Progenitor cell of endocrine pancreas (in vitro differentiated cells): ENCODE measurements at regions not wholly inside any gene's neighbourhood (a gene's known extent, or its start where the extent isn't known, plus 50 kb on each side); places are given as distances from the start of the nearest gene placed in this dataset.

Source experiments
- DNase-seq: peaks from one replicate; pipeline ENCODE4 v3.0.0; 2021; ENCODE audit warnings: low spot score; ENCODE audit not compliant: unreplicated experiment
- H3K27ac Mint-ChIP-seq: 2 replicates; pipeline ENCODE4 v1.8.0; 2021; ENCODE audit warnings: mild to moderate bottlenecking, moderate library complexity, mixed read lengths
- H3K27me3 Mint-ChIP-seq: 2 replicates; pipeline ENCODE4 v1.8.0; 2021; ENCODE audit warnings: mixed read lengths
- H3K36me3 Mint-ChIP-seq: 2 replicates; pipeline ENCODE4 v1.8.0; 2022; ENCODE audit warnings: mixed read lengths; ENCODE audit not compliant: insufficient read depth
- H3K4me1 Mint-ChIP-seq: 2 replicates; pipeline ENCODE4 v1.8.0; 2021; ENCODE audit warnings: low read depth, mixed read lengths
- H3K4me3 Mint-ChIP-seq: 2 replicates; pipeline ENCODE4 v1.8.0; 2021; ENCODE audit warnings: low read depth, mild to moderate bottlenecking, moderate library complexity, mixed read lengths
- H3K9me3 Mint-ChIP-seq: 2 replicates; pipeline ENCODE4 v1.8.0; 2021; ENCODE audit warnings: low read depth, mixed read lengths
- CTCF ChIP-seq: fragments of 200-600 bp; sonication (generic); IDR thresholded peaks from one replicate; pipeline ENCODE4 v1.5.0; 2021; ENCODE audit warnings: antibody characterized with exemption, mild to moderate bottlenecking; ENCODE audit not compliant: unreplicated experiment

GRCh38 chr9:103680581-103680980, 413.5 kb upstream of the SMC2 start:
- Mint-ChIP-seq H3K36me3 (no peaks in the 10 kb centered on the region), H3K4me1 (peaks cover 2% of the 10 kb centered on the region), H3K27ac (no peak overlapping the region), H3K9me3 (no peaks in the 10 kb centered on the region), H3K4me3 (no peak overlapping the region), H3K27me3 (no peaks in the 10 kb centered on the region)
- no peak for DNase-seq
- TF ChIP-seq CTCF: no peak

GRCh38 chr9:103681435-103681834, 412.7 kb upstream of the SMC2 start:
- H3K27ac Mint-ChIP-seq: no peak overlapping the region
- TF ChIP-seq CTCF: no peak
- peaks cover 3% of the 10 kb centered on the region for H3K4me1 Mint-ChIP-seq
- DNase-seq: no peak
- no peaks in the 10 kb centered on the region for H3K36me3 Mint-ChIP-seq
- no peaks in the 10 kb centered on the region for H3K9me3 Mint-ChIP-seq
- no peak overlapping the region for H3K4me3 Mint-ChIP-seq
- no peaks in the 10 kb centered on the region for H3K27me3 Mint-ChIP-seq

- Mint-ChIP-seq H3K36me3 (no peaks in the 10 kb centered on the region), H3K9me3 (no peaks in the 10 kb centered on the region), H3K4me3 (no peak overlapping the region), H3K27ac (no peak overlapping the region), H3K27me3 (no peaks in the 10 kb centered on the region), H3K4me1 (peaks cover 18% of the 10 kb centered on the region)
- TF ChIP-seq CTCF: no peak
- DNase-seq: no peak
These were observed 393.7 kb upstream of the SMC2 start for GRCh38 chr9:103700195-103700962.

- Mint-ChIP-seq H3K4me3 (peak overlapping the region; percentile 28), H3K36me3 (no peaks in the 10 kb centered on the region)
These were observed 391.5 kb upstream of the SMC2 start for GRCh38 chr9:103702572-103702971.

GRCh38 chr9:103707181-103707580, 386.9 kb upstream of the SMC2 start:
- H3K4me1 Mint-ChIP-seq: peaks cover 11% of the 10 kb centered on the region
- H3K27ac Mint-ChIP-seq: no peak overlapping the region
- DNase-seq: no peak
- no peak overlapping the region for H3K4me3 Mint-ChIP-seq
- no peak for TF ChIP-seq CTCF
- H3K9me3 Mint-ChIP-seq: peaks cover 3% of the 10 kb centered on the region
- H3K27me3 Mint-ChIP-seq: no peaks in the 10 kb centered on the region
- H3K36me3 Mint-ChIP-seq: no peaks in the 10 kb centered on the region

More at GRCh38 chr9:103702572-103702971, 391.5 kb upstream of the SMC2 start:
- no peak for TF ChIP-seq CTCF
- Mint-ChIP-seq H3K4me1 (peaks cover 17% of the 10 kb centered on the region), H3K27me3 (no peaks in the 10 kb centered on the region), H3K9me3 (no peaks in the 10 kb centered on the region), H3K27ac (peak overlapping the region; percentile 72)
- no peak for DNase-seq
